ES-I3 (cell line): ENCODE measurements at regions not wholly inside any gene's neighbourhood (a gene's known extent, or its start where the extent isn't known, plus 50 kb on each side); places are given as distances from the start of the nearest gene placed in this dataset.

Experiments
- H3K36me3 ChIP-seq: 2 replicates; pipeline ENCODE4 v1.6.1; 2013; ENCODE audit warnings: mild to moderate bottlenecking, low read length, control low read depth, moderate library complexity; ENCODE audit not compliant: insufficient read depth
- H3K4me1 ChIP-seq: 2 replicates; pipeline ENCODE4 v1.6.1; 2013; ENCODE audit warnings: mild to moderate bottlenecking, control low read depth, low read length; ENCODE audit not compliant: insufficient read depth
- H3K9ac ChIP-seq: 2 replicates; pipeline ENCODE4 v1.6.1; 2013; ENCODE audit warnings: low read depth, mild to moderate bottlenecking, low read length, moderate library complexity
- H3K9me3 ChIP-seq: 2 replicates; pipeline ENCODE4 v1.6.1; 2013; ENCODE audit warnings: mild to moderate bottlenecking, low read length, moderate library complexity; ENCODE audit not compliant: control insufficient read depth, insufficient read depth

DNA sequence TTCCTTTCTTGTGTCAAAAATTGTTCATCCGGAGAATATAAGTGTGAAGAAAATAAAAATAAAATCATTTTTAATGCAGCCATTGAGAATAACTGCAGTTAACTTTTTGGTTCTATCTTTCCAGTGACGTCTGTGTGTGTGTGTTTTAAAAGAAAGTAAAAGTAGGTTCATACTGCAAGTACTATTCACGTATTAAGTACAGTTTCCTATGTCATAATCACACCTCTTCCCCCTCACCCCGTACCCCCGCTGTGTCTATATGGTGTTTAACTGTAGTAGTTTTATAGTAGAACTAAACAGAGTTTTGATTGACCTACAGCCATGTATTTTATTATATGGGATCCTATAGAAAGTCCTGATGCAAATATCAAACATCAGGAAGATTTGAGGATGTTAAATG is 78.5 kb upstream of the CLCN4 start:
- Histone ChIP-seq H3K4me1 (0 out of 2 replicates have a peak, but pooled peaks cover 4% of the 10 kb centered on the region), H3K9me3 (no peaks in the 10 kb centered on the region), H3K36me3 (no peaks in the 10 kb centered on the region), H3K9ac (no peak overlapping the region)

DNA sequence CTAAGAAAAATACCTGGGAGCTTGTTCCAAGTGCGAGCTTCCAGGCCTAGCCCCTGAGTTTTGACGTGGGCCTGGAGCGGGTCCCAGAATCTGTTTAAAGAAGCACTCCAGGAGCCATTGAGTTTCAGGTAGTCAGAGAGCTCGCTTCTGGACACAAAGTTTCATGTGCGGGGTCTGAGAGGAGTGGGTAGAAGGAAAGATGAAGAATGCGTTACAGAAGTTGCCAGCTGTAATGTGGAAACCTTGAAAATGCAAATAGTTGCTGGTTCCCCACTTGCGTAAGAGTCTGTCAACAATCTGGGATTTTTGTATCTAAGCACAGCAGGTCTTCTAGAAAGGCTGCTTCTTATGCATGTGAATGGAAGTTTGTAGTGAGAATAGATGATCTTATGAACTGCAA is 77.5 kb upstream of the CLCN4 start:
- Histone ChIP-seq H3K36me3 (no peaks in the 10 kb centered on the region), H3K4me1 (0 out of 2 replicates have a peak, but pooled peaks cover 4% of the 10 kb centered on the region), H3K9me3 (no peaks in the 10 kb centered on the region), H3K9ac (no peak overlapping the region)

DNA sequence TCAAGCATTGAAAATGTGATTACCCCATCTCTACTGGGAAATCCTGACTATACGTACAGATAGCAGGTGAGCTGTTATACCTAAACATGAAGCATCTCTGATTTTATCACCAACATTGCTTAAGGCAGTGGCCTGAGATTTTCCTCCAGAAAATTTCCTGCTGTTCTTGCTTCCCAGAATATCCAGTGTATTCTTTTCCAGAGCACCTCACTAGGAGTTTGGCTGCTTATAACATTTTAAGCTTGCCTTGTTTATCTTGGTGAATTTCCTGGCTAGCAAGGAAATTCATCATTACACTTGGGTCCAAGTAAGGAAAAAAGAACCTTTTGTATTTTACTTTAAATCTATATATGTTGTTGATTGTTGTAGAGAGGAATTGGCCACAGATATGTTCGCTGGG is 73.0 kb upstream of the CLCN4 start:
- Histone ChIP-seq H3K4me1 (0 out of 2 replicates have a peak, but pooled peaks cover 4% of the 10 kb centered on the region), H3K9me3 (no peaks in the 10 kb centered on the region), H3K9ac (no peak overlapping the region), H3K36me3 (no peaks in the 10 kb centered on the region)

DNA sequence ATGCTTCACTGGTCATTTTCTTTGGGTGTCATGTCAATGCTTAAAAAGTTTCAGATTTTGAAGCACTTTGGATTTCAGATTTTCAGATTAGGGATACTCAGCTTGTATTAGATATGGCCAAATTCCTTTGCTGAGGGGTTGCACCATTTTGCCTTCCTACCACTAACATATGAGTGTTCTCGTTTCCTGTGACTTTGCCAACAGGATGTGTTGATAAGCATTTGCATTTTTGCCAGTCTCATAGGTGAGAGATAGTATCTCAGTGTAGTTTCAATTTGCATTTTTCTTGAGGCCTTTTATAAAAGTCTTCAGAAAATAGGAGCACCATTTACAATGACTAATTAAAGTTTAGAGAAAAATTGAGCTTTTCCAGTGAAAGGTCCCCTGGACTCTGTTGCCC is 71.6 kb upstream of the CLCN4 start:
- no peaks in the 10 kb centered on the region for H3K9me3 ChIP-seq
- H3K9ac ChIP-seq, result no peak overlapping the region
- H3K36me3 ChIP-seq, result no peaks in the 10 kb centered on the region
- 0 out of 2 replicates have a peak, but pooled peaks cover 4% of the 10 kb centered on the region for H3K4me1 ChIP-seq

DNA sequence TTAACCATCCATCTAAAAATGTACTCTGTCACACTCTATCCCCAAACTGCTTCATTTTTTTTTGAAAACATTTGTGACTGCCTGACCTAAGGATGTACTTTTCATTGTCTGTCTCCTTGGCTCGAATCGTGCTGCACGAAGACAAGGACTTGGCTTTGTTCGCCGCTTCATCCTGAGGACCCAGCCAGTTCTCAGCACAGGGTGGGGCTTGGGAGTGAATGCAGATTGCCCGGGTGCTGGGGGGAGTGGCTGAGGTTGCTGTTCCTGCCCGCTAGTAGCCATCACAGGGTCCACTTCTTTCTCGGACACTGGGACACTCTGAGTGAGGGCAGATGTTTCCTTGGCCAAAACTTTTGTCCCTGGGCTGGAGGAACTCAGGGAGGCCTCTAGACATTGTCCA is 70.1 kb upstream of the CLCN4 start:
- H3K36me3 ChIP-seq, result no peaks in the 10 kb centered on the region
- no peaks in the 10 kb centered on the region for H3K9me3 ChIP-seq
- H3K9ac ChIP-seq, result no peak overlapping the region
- 0 out of 2 replicates have a peak, but pooled peaks cover 4% of the 10 kb centered on the region for H3K4me1 ChIP-seq

DNA sequence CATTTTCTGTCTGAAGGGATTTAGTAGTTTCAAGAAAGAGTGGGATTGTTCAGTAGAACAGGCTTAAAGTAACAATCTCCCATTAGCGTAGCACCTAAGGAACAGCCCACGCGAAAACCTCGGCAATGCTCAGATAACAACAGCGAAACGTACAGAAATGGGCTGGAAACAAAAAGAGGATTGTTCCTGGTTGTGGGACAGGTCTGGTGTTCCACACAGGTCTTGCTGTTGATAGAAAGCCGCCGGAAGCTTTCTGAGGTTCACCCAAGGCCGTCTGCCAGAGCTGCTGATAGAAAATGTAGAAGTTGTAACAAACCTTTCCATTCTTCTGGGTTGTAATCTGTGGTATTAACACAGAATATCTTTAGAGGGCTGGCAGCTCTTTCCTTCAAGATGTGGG is 69.4 kb upstream of the CLCN4 start:
- Histone ChIP-seq H3K9ac (no peak overlapping the region), H3K9me3 (no peaks in the 10 kb centered on the region), H3K4me1 (0 out of 2 replicates have a peak, but pooled peaks cover 4% of the 10 kb centered on the region), H3K36me3 (no peaks in the 10 kb centered on the region)

DNA sequence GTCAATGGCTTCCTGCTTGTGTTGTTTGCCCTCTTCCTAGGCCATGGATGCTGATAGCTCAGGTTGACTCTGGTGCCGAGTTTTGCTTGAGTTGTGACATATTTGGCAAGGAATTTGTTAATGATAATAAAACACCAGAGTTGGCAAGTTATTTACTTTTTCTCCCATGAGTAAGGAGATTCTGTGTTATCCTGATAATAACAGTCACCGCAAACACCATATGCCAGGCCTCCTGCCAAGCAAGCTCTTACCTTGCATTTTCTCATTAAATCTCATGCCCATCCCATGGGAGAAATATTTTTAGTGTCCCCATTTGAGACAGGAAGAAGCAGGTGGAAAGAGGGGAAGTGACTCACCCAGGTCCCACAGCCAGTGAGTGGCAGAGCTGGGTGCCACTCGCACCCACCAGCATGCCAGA is 67.4 kb upstream of the CLCN4 start:
- Histone ChIP-seq H3K9me3 (no peaks in the 10 kb centered on the region), H3K4me1 (no peaks in the 10 kb centered on the region), H3K9ac (no peak overlapping the region), H3K36me3 (no peaks in the 10 kb centered on the region)

DNA sequence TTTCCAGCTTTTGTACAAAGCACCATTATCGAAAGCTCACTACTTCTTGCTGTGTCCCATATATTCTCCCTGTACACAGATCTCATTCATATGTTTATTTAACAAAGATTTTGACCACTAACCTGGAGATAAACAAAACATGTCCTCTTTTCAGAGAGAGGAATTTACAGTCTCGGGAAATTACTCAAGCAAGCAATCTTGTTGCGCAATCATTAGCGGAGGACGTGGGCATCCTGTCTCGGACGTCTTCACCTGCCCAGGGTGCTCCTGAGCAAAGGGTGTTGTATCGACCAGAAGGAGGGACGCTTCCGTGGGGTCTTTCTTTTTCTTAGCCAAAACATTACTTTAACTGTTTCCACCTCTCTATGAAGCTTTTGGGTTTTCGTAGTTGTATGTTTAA is 66.5 kb upstream of the CLCN4 start:
- peaks cover 2% of the 10 kb centered on the region; the same call in 1 of the 2 replicates for H3K36me3 ChIP-seq
- no peaks in the 10 kb centered on the region for H3K9me3 ChIP-seq
- H3K4me1 ChIP-seq, result no peaks in the 10 kb centered on the region
- H3K9ac ChIP-seq, result no peak overlapping the region

DNA sequence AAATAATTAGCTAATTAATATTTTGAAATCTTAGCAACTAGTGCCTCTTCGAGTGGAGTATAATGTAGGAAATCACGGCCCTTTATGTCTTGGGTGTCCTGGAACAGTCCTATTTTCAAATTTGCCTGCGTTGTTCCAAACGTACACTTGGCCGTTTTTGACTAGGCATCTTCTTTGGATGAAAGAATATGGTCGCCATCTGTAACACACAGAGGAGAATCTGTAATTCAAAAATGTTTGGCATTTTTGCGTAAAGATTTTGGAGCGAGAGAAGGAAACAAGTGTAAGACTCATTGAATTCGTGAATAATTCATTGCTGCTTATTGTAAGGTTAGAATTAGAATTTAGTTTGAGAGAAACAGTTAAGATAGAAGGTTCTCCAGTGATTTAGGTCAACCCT is 61.5 kb upstream of the CLCN4 start:
- Histone ChIP-seq H3K9ac (no peak overlapping the region), H3K9me3 (no peaks in the 10 kb centered on the region), H3K4me1 (no peaks in the 10 kb centered on the region), H3K36me3 (peaks cover 7% of the 10 kb centered on the region; the same call in 1 of the 2 replicates)

DNA sequence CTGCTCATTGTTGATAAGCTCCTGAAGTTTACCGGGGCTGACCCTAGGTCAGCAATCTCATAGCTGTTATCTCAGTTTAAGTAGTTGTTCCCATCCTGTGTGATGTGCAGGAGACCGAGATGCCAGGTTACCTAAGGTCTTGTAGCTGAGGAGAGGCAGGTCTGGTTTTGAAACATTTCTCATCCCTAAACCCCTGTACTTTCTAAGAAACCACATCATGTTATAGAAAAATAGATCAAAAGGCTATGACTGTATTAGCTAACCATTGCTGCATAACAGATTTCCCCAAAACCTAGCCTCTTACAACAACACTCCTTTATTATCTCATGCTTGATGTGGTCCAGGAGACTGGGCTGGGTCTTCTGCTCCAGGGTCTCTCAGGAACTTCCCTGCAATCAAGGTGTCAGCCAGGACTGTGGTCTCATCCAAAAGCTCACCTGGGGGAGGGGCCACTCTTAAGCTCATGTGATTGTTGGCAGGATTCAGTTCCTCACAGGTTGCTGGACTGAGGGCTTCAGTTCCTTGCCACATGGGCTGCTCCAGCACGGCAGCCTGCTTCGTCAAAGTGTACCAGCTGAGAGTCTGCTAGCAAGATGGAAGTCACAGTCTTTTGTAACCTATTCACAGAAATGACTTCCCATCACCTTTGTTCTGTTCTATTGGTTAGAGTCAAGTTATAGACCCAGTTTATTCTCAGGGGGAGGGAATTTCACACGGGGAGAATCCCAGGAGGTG is 60.9 kb upstream of the CLCN4 start:
- H3K36me3 ChIP-seq, result peaks cover 7% of the 10 kb centered on the region; the same call in 1 of the 2 replicates
- no peaks in the 10 kb centered on the region for H3K9me3 ChIP-seq

DNA sequence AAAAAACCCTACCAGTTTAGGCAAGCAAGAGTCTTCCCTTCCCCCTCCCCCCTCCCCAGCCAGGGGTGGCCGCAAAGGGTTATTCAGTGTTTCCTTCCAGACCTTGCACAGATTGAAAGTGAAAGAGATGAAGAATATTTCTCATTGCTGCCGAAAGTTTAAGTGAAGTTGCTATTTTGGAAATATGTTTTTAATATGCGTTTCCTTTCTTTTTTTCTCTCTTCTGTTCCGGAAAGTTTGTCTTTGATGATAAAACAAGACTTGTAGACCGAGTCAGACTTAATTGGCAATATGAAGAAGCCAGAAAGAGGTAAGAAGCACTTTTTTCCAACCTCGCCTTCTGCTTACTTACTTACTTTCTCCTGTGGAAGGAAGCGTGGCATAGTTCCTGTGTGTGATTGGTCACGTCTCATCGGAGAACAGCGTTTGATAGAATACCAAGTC is 58.5 kb upstream of the CLCN4 start:
- H3K4me1 ChIP-seq, result no peaks in the 10 kb centered on the region
- no peaks in the 10 kb centered on the region for H3K9me3 ChIP-seq
- H3K9ac ChIP-seq, result no peak overlapping the region
- H3K36me3 ChIP-seq, result peaks cover 7% of the 10 kb centered on the region; the same call in 1 of the 2 replicates

More for the DNA sequence above, 60.9 kb upstream of the CLCN4 start:
- Histone ChIP-seq H3K4me1 (no peaks in the 10 kb centered on the region), H3K9ac (no peak overlapping the region)

DNA sequence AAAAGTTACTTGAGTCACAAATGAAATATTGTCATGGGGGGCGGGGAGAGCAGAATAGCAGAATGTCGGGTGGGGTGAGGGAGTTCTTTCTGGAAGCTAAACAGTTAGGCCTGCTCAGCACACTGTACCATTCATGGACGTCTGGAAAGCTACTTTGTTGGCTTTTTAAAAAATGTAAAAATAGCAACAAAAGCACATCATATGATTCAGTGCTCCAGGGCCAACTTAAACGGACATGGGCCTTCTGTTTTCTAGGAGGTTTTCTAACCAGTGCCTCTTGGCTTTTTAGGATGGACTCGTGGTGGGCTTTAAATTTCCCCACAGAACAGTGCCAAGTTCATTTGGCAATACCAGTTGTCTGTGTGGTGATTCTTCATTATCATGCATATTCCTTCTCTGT is 57.4 kb upstream of the CLCN4 start:
- Histone ChIP-seq H3K36me3 (peaks cover 7% of the 10 kb centered on the region; the same call in 1 of the 2 replicates), H3K4me1 (no peaks in the 10 kb centered on the region)

DNA sequence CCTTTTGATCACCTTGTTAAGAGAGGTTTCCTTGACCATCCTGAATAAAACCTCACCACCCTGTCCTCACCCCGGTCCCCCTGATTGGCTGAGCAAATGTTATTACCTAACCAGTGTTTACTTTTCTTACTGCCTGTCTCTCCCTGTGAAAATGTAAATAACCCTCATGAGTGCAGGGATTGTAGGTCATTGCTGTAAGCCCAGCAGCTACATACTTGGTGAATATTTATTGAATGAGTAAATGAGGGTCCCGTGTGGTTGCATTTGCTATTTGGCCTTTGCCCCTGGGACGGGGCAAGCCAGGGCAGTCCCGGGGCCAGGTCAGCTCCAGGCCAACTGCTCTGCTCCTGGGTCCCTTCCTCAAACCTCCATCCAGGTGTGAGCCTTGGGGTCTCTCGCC is 55.5 kb upstream of the CLCN4 start:
- no peak overlapping the region for H3K9ac ChIP-seq
- H3K9me3 ChIP-seq, result no peaks in the 10 kb centered on the region
- H3K4me1 ChIP-seq, result no peaks in the 10 kb centered on the region

More for the DNA sequence above, 57.4 kb upstream of the CLCN4 start:
- Histone ChIP-seq H3K9ac (no peak overlapping the region), H3K9me3 (no peaks in the 10 kb centered on the region)

DNA sequence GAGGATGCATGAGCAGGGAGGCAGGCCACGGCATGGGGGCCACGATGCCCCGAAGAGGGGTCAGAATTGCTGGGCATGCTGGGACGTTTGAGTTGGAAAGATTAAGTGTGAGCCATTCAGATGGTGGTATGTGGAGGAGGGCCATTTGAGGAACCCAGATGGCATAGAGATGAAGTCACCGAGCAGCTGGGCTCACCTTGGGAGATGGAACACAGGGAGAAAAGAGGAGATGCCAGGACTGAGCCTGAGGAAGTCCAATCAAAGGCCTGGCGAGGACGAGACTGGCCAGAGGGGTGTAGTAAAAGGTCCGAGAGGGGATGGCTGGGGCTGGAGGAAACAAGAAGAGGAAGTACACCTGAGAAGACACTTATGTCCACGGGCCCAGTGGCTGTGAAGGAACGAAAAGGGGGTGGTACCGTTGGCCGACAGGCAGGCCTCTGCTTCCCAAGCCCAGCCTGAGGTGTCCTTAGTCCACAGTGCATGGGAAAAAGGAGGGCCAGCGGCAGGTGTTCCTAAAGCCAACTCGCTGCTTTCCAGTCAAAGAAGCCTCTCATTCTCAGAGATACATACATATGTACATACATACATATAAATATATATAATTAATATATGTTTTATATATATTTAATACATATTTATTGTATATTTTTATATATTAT is 54.6 kb upstream of the CLCN4 start:
- Histone ChIP-seq H3K36me3 (no peaks in the 10 kb centered on the region; the same call in 1 of the 2 replicates), H3K9ac (no peak overlapping the region), H3K9me3 (no peaks in the 10 kb centered on the region), H3K4me1 (no peaks in the 10 kb centered on the region)

More for the DNA sequence above, 55.5 kb upstream of the CLCN4 start:
- no peaks in the 10 kb centered on the region; the same call in 1 of the 2 replicates for H3K36me3 ChIP-seq

DNA sequence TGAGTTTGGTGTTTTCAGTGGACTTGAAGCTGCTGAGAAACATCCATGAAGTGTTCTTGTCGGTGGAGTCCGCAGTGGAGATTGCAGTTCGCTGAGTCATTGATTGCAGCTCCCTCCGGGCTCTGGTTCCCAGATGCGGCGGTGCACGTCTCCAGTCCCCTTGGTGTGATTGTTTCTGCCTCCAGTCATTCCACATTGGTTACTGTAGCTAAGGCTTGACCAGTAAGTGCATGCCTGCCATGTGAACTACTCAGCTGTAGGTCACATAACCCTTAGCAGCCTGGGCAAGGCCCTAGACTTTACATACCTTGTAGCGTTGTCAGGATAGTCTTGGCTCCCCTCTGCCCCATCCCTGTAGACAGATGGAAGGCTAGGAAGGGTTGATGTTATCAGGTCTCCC is 53.8 kb upstream of the CLCN4 start:
- no peak overlapping the region for H3K9ac ChIP-seq
- H3K9me3 ChIP-seq, result no peaks in the 10 kb centered on the region; the same call in 1 of the 2 replicates
- no peaks in the 10 kb centered on the region; the same call in 1 of the 2 replicates for H3K36me3 ChIP-seq
- no peaks in the 10 kb centered on the region for H3K4me1 ChIP-seq
